MM.1S (cell line): ENCODE measurements at regions not wholly inside any gene's neighbourhood (a gene's known extent, or its start where the extent isn't known, plus 50 kb on each side); places are given as distances from the start of the nearest gene placed in this dataset.
"Not testable (repeated sequence)": the region's sequence is repeated elsewhere in the genome, so short reads cannot be mapped to it uniquely, and the experiment has no call there.

Experiments used
- EZH2 ChIP-seq: fragments of 300-600 bp; sonication (generic); optimal IDR thresholded peaks from 2 replicates; pipeline ENCODE3; 2017; ENCODE audit warnings: low read depth, mild to moderate bottlenecking, antibody characterized with exemption, low read length, mixed read lengths
- EZH2phosphoT487 ChIP-seq: fragments of 300-600 bp; sonication (generic); IDR thresholded peaks from 2 replicates; pipeline ENCODE4 v1.6.1; 2018; ENCODE audit warnings: antibody characterized with exemption, low read length
- TF ChIP-seq, protein P1 (sequence below): fragments of 300-600 bp; sonication (generic); IDR thresholded peaks from 2 replicates; pipeline ENCODE4 v1.5.1; 2016; ENCODE audit warnings: antibody characterized with exemption, low read length, mixed read lengths

DNA sequence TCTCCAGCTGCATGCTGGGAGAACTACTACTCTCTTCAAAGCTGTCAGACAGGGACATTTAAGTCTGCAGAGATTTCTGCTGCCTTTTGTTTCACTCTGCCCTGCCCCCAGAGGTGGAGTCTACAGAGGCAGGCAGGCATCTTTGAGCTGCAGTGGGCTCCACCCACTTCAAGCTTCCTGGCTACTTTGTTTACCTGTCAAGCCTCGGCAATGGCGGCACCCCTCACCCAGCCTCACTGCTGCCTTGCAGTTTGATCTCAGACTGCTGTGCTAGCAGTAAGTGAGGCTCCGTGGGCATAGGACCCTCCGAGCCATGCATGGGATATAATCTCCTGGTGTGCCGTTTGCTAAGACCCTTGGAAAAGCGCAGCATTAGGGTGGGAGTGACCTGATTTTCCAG, 61.7 kb downstream of the DMRTA1 start:
- TF ChIP-seq, protein P1, sequence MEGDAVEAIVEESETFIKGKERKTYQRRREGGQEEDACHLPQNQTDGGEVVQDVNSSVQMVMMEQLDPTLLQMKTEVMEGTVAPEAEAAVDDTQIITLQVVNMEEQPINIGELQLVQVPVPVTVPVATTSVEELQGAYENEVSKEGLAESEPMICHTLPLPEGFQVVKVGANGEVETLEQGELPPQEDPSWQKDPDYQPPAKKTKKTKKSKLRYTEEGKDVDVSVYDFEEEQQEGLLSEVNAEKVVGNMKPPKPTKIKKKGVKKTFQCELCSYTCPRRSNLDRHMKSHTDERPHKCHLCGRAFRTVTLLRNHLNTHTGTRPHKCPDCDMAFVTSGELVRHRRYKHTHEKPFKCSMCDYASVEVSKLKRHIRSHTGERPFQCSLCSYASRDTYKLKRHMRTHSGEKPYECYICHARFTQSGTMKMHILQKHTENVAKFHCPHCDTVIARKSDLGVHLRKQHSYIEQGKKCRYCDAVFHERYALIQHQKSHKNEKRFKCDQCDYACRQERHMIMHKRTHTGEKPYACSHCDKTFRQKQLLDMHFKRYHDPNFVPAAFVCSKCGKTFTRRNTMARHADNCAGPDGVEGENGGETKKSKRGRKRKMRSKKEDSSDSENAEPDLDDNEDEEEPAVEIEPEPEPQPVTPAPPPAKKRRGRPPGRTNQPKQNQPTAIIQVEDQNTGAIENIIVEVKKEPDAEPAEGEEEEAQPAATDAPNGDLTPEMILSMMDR = not testable (repeated sequence)
- not testable (repeated sequence) for TF ChIP-seq EZH2phosphoT487, EZH2
